ENCODE measurements at regions not wholly inside any gene's neighbourhood (a gene's known extent, or its start where the extent isn't known, plus 50 kb on each side); places are given as distances from the start of the nearest gene placed in this dataset.

GRCh38 chrX:122504026-122504425 lies 680.1 kb upstream of the GRIA3 start:
- TF ChIP-seq EP300 (IDR thresholded peaks at IDR 0.05; ENCODE audit: borderline replicate concordance) = no peak
- TF ChIP-seq TAF1 (IDR thresholded peaks at IDR 0.05; ENCODE audit: low read depth) = no peak
- TF ChIP-seq CEBPB (IDR thresholded peaks at IDR 0.05) = no peak
- TF ChIP-seq, protein P1, sequence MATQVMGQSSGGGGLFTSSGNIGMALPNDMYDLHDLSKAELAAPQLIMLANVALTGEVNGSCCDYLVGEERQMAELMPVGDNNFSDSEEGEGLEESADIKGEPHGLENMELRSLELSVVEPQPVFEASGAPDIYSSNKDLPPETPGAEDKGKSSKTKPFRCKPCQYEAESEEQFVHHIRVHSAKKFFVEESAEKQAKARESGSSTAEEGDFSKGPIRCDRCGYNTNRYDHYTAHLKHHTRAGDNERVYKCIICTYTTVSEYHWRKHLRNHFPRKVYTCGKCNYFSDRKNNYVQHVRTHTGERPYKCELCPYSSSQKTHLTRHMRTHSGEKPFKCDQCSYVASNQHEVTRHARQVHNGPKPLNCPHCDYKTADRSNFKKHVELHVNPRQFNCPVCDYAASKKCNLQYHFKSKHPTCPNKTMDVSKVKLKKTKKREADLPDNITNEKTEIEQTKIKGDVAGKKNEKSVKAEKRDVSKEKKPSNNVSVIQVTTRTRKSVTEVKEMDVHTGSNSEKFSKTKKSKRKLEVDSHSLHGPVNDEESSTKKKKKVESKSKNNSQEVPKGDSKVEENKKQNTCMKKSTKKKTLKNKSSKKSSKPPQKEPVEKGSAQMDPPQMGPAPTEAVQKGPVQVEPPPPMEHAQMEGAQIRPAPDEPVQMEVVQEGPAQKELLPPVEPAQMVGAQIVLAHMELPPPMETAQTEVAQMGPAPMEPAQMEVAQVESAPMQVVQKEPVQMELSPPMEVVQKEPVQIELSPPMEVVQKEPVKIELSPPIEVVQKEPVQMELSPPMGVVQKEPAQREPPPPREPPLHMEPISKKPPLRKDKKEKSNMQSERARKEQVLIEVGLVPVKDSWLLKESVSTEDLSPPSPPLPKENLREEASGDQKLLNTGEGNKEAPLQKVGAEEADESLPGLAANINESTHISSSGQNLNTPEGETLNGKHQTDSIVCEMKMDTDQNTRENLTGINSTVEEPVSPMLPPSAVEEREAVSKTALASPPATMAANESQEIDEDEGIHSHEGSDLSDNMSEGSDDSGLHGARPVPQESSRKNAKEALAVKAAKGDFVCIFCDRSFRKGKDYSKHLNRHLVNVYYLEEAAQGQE (IDR thresholded peaks at IDR 0.05; ENCODE audit: low read depth) = no peak
- TF ChIP-seq FOXM1 (IDR thresholded peaks at IDR 0.05; ENCODE audit: borderline replicate concordance, low read depth) = no peak
- no peak for TF ChIP-seq YY1 (IDR thresholded peaks at IDR 0.05; ENCODE audit: low read depth)
- no peak for TF ChIP-seq NFIC (IDR thresholded peaks at IDR 0.05)
- no peak for TF ChIP-seq ZBTB7A (IDR thresholded peaks at IDR 0.05; ENCODE audit: low read depth)
- no peak for TF ChIP-seq TEAD4 (IDR thresholded peaks at IDR 0.05)
- TF ChIP-seq CREB1 (IDR thresholded peaks at IDR 0.05; ENCODE audit: low read depth) = no peak
- TF ChIP-seq, protein P2, sequence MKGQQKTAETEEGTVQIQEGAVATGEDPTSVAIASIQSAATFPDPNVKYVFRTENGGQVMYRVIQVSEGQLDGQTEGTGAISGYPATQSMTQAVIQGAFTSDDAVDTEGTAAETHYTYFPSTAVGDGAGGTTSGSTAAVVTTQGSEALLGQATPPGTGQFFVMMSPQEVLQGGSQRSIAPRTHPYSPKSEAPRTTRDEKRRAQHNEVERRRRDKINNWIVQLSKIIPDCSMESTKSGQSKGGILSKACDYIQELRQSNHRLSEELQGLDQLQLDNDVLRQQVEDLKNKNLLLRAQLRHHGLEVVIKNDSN (IDR thresholded peaks at IDR 0.05) = no peak
- no peak for TF ChIP-seq RAD21 (IDR thresholded peaks at IDR 0.05; ENCODE audit: low read depth)
- TF ChIP-seq, protein P3, sequence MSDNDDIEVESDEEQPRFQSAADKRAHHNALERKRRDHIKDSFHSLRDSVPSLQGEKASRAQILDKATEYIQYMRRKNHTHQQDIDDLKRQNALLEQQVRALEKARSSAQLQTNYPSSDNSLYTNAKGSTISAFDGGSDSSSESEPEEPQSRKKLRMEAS (IDR thresholded peaks at IDR 0.05) = no peak
- no peak for TF ChIP-seq TCF12 (IDR thresholded peaks at IDR 0.05; ENCODE audit: low read depth)
- TF ChIP-seq EGR1 (IDR thresholded peaks at IDR 0.05) = no peak

- TF ChIP-seq NFIC (IDR thresholded peaks at IDR 0.05) = no peak
- TF ChIP-seq TEAD4 (IDR thresholded peaks at IDR 0.05) = no peak
- TF ChIP-seq FOXM1 (IDR thresholded peaks at IDR 0.05; ENCODE audit: borderline replicate concordance, low read depth) = no peak
- no peak for TF ChIP-seq TCF12 (IDR thresholded peaks at IDR 0.05; ENCODE audit: low read depth)
- no peak for TF ChIP-seq CREB1 (IDR thresholded peaks at IDR 0.05; ENCODE audit: low read depth)
- no peak for TF ChIP-seq YY1 (IDR thresholded peaks at IDR 0.05; ENCODE audit: low read depth)
- TF ChIP-seq, protein P3 (IDR thresholded peaks at IDR 0.05) = no peak
- TF ChIP-seq, protein P2 (IDR thresholded peaks at IDR 0.05) = no peak
- TF ChIP-seq RAD21 (IDR thresholded peaks at IDR 0.05; ENCODE audit: low read depth) = no peak
- TF ChIP-seq, protein P1 (IDR thresholded peaks at IDR 0.05; ENCODE audit: low read depth) = no peak
- no peak for TF ChIP-seq CEBPB (IDR thresholded peaks at IDR 0.05)
These were observed 671.5 kb upstream of the GRIA3 start for GRCh38 chrX:122512561-122513072.

GRCh38 chrX:122517786-122518185 lies 666.3 kb upstream of the GRIA3 start:
- no peak for TF ChIP-seq RAD21 (IDR thresholded peaks at IDR 0.05; ENCODE audit: low read depth)
- no peak for TF ChIP-seq CEBPB (IDR thresholded peaks at IDR 0.05)
- no peak for TF ChIP-seq TAF1 (IDR thresholded peaks at IDR 0.05; ENCODE audit: low read depth)
- TF ChIP-seq ZBTB7A (IDR thresholded peaks at IDR 0.05; ENCODE audit: low read depth) = no peak
- TF ChIP-seq FOXM1 (IDR thresholded peaks at IDR 0.05; ENCODE audit: borderline replicate concordance, low read depth) = no peak
- TF ChIP-seq TCF12 (IDR thresholded peaks at IDR 0.05; ENCODE audit: low read depth) = no peak
- TF ChIP-seq, protein P3 (IDR thresholded peaks at IDR 0.05) = no peak
- no peak for TF ChIP-seq EGR1 (IDR thresholded peaks at IDR 0.05)
- TF ChIP-seq TEAD4 (IDR thresholded peaks at IDR 0.05) = no peak
- no peak for TF ChIP-seq EP300 (IDR thresholded peaks at IDR 0.05; ENCODE audit: borderline replicate concordance)
- TF ChIP-seq, protein P2 (IDR thresholded peaks at IDR 0.05) = no peak
- no peak for TF ChIP-seq YY1 (IDR thresholded peaks at IDR 0.05; ENCODE audit: low read depth)

GRCh38 chrX:122545778-122546177 lies 638.3 kb upstream of the GRIA3 start:
- TF ChIP-seq YY1 (IDR thresholded peaks at IDR 0.05; ENCODE audit: low read depth) (no peak), EP300 (IDR thresholded peaks at IDR 0.05; ENCODE audit: borderline replicate concordance) (no peak), CREB1 (IDR thresholded peaks at IDR 0.05; ENCODE audit: low read depth) (no peak), RAD21 (IDR thresholded peaks at IDR 0.05; ENCODE audit: low read depth) (no peak), NFIC (IDR thresholded peaks at IDR 0.05) (no peak)
- TF ChIP-seq, protein P2 (IDR thresholded peaks at IDR 0.05) = no peak
- TF ChIP-seq, protein P1 (IDR thresholded peaks at IDR 0.05; ENCODE audit: low read depth) = no peak
